SK-N-SH treated with all-trans-retinoic acid at 6 μM for 48 hours (cell line): ENCODE measurements at regions not wholly inside any gene's neighbourhood (a gene's known extent, or its start where the extent isn't known, plus 50 kb on each side); places are given as distances from the start of the nearest gene placed in this dataset.

ENCODE experiments used
- ATAC-seq: fragments of 200-7000 bp; cut with Tn5 transposase; 3 replicates; pipeline ENCODE4 v1.9.1; 2020; ENCODE audit warnings: mild to moderate bottlenecking, moderate library complexity
- ARNTL ChIP-seq: fragments of 450-650 bp; formaldehyde crosslinking; IDR thresholded peaks from 2 replicates; pipeline ENCODE4 v1.5.0; 2020; ENCODE audit warnings: low read depth, mild to moderate bottlenecking, moderate library complexity, borderline replicate concordance
- BACH2 ChIP-seq: fragments of 250-450 bp; sonication (Bioruptor Pico); IDR thresholded peaks from 2 replicates; pipeline ENCODE4 v1.9.0; 2021; ENCODE audit warnings: mild to moderate bottlenecking, borderline replicate concordance
- CSDC2 ChIP-seq: fragments of 250-450 bp; sonication (Bioruptor Pico); IDR thresholded peaks from 2 replicates; pipeline ENCODE4 v1.5.0; 2020; ENCODE audit warnings: mild to moderate bottlenecking, moderate library complexity
- CSRNP3 ChIP-seq: fragments of 250-450 bp; sonication (Bioruptor Pico); IDR thresholded peaks from 2 replicates; pipeline ENCODE4 v1.5.1; 2021; ENCODE audit warnings: mild to moderate bottlenecking, moderate library complexity
- ESRRG ChIP-seq: fragments of 250-450 bp; sonication (Bioruptor Pico); IDR thresholded peaks from 2 replicates; pipeline ENCODE4 v1.6.1; 2021; ENCODE audit warnings: mild to moderate bottlenecking
- GLIS3 ChIP-seq: fragments of 250-450 bp; sonication (Bioruptor Pico); IDR thresholded peaks from 2 replicates; pipeline ENCODE4 v1.5.0; 2020; ENCODE audit warnings: mild to moderate bottlenecking, moderate library complexity
- ISL1 ChIP-seq: fragments of 250-450 bp; sonication (Bioruptor Pico); IDR thresholded peaks from 2 replicates; pipeline ENCODE4 v2.1.2; 2022; ENCODE audit warnings: mild to moderate bottlenecking, moderate library complexity
- OSR1 ChIP-seq: fragments of 250-450 bp; sonication (Bioruptor Pico); IDR thresholded peaks from 2 replicates; pipeline ENCODE4 v1.8.0; 2022; ENCODE audit warnings: moderate library complexity, mild to moderate bottlenecking, inconsistent platforms
- PPARA ChIP-seq: fragments of 250-450 bp; sonication (Bioruptor Pico); IDR thresholded peaks from 2 replicates; pipeline ENCODE4 v1.5.0; 2020; ENCODE audit warnings: mild to moderate bottlenecking, borderline replicate concordance
- RARB ChIP-seq: fragments of 250-450 bp; sonication (Bioruptor Pico); IDR thresholded peaks from 2 replicates; pipeline ENCODE4 v1.8.0; 2021; ENCODE audit warnings: mild to moderate bottlenecking, moderate library complexity
- SNAI2 ChIP-seq: fragments of 250-450 bp; sonication (Bioruptor Pico); IDR thresholded peaks from 2 replicates; pipeline ENCODE4 v1.5.0; 2020; ENCODE audit warnings: mild to moderate bottlenecking, moderate library complexity
- TCF4 ChIP-seq: fragments of 250-450 bp; sonication (Bioruptor Pico); IDR thresholded peaks from 2 replicates; pipeline ENCODE4 v1.8.0; 2021; ENCODE audit warnings: mild to moderate bottlenecking, moderate library complexity, borderline replicate concordance
- TOX ChIP-seq: fragments of 250-450 bp; sonication (Bioruptor Pico); IDR thresholded peaks from 2 replicates; pipeline ENCODE4 v1.8.0; 2021; ENCODE audit warnings: mild to moderate bottlenecking, moderate library complexity, borderline replicate concordance
- TSHZ2 ChIP-seq: fragments of 250-450 bp; sonication (Bioruptor Pico); IDR thresholded peaks from 2 replicates; pipeline ENCODE4 v1.5.0; 2020; ENCODE audit warnings: mild to moderate bottlenecking, moderate library complexity
- ZC3H10 ChIP-seq: fragments of 250-450 bp; sonication (Bioruptor Pico); IDR thresholded peaks from 2 replicates; pipeline ENCODE4 v1.5.1; 2021; ENCODE audit warnings: mild to moderate bottlenecking, moderate library complexity
- ZFP3 ChIP-seq: fragments of 250-450 bp; sonication (Bioruptor Pico); IDR thresholded peaks from 2 replicates; pipeline ENCODE4 v1.5.0; 2020; ENCODE audit warnings: mild to moderate bottlenecking, moderate library complexity
- ZFP30 ChIP-seq: fragments of 450-650 bp; formaldehyde crosslinking; IDR thresholded peaks from 2 replicates; pipeline ENCODE4 v1.5.0; 2022; ENCODE audit warnings: mild to moderate bottlenecking, moderate library complexity
- ZNF565 ChIP-seq: fragments of 450-650 bp; formaldehyde crosslinking; conservative IDR thresholded peaks from 2 replicates; pipeline ENCODE4 v1.5.0; 2020; ENCODE audit warnings: low read depth, mild to moderate bottlenecking, moderate library complexity
- ZNF70 ChIP-seq: fragments of 450-650 bp; formaldehyde crosslinking; IDR thresholded peaks from 2 replicates; pipeline ENCODE4 v1.5.0; 2020; ENCODE audit warnings: mild to moderate bottlenecking, moderate library complexity
- ZNF8 ChIP-seq: fragments of 450-650 bp; formaldehyde crosslinking; IDR thresholded peaks from 2 replicates; pipeline ENCODE4 v1.5.0; 2020; ENCODE audit warnings: mild to moderate bottlenecking, moderate library complexity
- TF ChIP-seq, protein P1 (sequence below): fragments of 250-450 bp; sonication (Bioruptor Pico); IDR thresholded peaks from 2 replicates; pipeline ENCODE4 v1.5.1; 2020; ENCODE audit warnings: low read depth, mild to moderate bottlenecking, moderate library complexity
- TF ChIP-seq, protein P2 (sequence below): fragments of 250-450 bp; sonication (Bioruptor Pico); IDR thresholded peaks from 2 replicates; pipeline ENCODE4 v1.8.0; 2020; ENCODE audit warnings: mild to moderate bottlenecking, moderate library complexity, borderline replicate concordance
- TF ChIP-seq, protein P3 (sequence below): fragments of 250-450 bp; sonication (Bioruptor Pico); IDR thresholded peaks from 2 replicates; pipeline ENCODE4 v1.8.0; 2021; ENCODE audit warnings: low read depth, mild to moderate bottlenecking, moderate library complexity, borderline replicate concordance

GRCh38 chr14:76957224-76957891, 71.2 kb downstream of the IRF2BPL start:
- no peak for TF ChIP-seq SNAI2
- peak; percentile 53; the same call in 1 of the 2 replicates for TF ChIP-seq TCF4 (CRISPR knock-in tag)
- peak; percentile 39; the same call in 1 of the 2 replicates for TF ChIP-seq TSHZ2 (CRISPR knock-in tag)
- TF ChIP-seq ZFP30 (CRISPR knock-in tag): no peak
- no peak for TF ChIP-seq ZFP3
- TF ChIP-seq ISL1 (CRISPR knock-in tag): peak; percentile 28; the same call in 1 of the 2 replicates
- TF ChIP-seq RARB (CRISPR knock-in tag): no peak
- ATAC-seq: no peak

GRCh38 chr14:76956316-76957090, 72.0 kb downstream of the IRF2BPL start:
- no peak for TF ChIP-seq TOX (CRISPR knock-in tag)
- TF ChIP-seq GLIS3: 0 out of 2 replicates have a peak, but pooled peaks have one; percentile 68
- TF ChIP-seq ZC3H10 (CRISPR knock-in tag): peak; percentile 46; the same call in 1 of the 2 replicates
- TF ChIP-seq SNAI2: peak; percentile 84; the same call in 1 of the 2 replicates
- peak; percentile 52; the same call in 1 of the 2 replicates for TF ChIP-seq ZNF70 (CRISPR knock-in tag)
- TF ChIP-seq OSR1 (CRISPR knock-in tag): no peak
- TF ChIP-seq, protein P1, sequence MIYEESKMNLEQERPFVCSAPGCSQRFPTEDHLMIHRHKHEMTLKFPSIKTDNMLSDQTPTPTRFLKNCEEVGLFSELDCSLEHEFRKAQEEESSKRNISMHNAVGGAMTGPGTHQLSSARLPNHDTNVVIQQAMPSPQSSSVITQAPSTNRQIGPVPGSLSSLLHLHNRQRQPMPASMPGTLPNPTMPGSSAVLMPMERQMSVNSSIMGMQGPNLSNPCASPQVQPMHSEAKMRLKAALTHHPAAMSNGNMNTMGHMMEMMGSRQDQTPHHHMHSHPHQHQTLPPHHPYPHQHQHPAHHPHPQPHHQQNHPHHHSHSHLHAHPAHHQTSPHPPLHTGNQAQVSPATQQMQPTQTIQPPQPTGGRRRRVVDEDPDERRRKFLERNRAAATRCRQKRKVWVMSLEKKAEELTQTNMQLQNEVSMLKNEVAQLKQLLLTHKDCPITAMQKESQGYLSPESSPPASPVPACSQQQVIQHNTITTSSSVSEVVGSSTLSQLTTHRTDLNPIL: no peak
- no peak for TF ChIP-seq PPARA (CRISPR knock-in tag)
- no peak for TF ChIP-seq CSRNP3 (CRISPR knock-in tag)
- TF ChIP-seq ARNTL (CRISPR knock-in tag): no peak
- peak; percentile 80; the same call in 1 of the 2 replicates for TF ChIP-seq TSHZ2 (CRISPR knock-in tag)
- peak; percentile 37; the same call in 1 of the 2 replicates for TF ChIP-seq CSDC2 (CRISPR knock-in tag)
- TF ChIP-seq ISL1 (CRISPR knock-in tag): peak; percentile 56
- TF ChIP-seq BACH2 (CRISPR knock-in tag): peak; percentile 99; the same call in 1 of the 2 replicates
- no peak for TF ChIP-seq ZFP30 (CRISPR knock-in tag)
- no peak for TF ChIP-seq ZFP3
- no peak for TF ChIP-seq RARB (CRISPR knock-in tag)
- TF ChIP-seq, protein P2, sequence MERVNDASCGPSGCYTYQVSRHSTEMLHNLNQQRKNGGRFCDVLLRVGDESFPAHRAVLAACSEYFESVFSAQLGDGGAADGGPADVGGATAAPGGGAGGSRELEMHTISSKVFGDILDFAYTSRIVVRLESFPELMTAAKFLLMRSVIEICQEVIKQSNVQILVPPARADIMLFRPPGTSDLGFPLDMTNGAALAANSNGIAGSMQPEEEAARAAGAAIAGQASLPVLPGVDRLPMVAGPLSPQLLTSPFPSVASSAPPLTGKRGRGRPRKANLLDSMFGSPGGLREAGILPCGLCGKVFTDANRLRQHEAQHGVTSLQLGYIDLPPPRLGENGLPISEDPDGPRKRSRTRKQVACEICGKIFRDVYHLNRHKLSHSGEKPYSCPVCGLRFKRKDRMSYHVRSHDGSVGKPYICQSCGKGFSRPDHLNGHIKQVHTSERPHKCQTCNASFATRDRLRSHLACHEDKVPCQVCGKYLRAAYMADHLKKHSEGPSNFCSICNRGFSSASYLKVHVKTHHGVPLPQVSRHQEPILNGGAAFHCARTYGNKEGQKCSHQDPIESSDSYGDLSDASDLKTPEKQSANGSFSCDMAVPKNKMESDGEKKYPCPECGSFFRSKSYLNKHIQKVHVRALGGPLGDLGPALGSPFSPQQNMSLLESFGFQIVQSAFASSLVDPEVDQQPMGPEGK (CRISPR knock-in tag): no peak; the same call in 1 of the 2 replicates
- TF ChIP-seq ZNF565 (CRISPR knock-in tag): no peak
- peak; percentile 37; the same call in 1 of the 2 replicates for TF ChIP-seq ZNF8 (CRISPR knock-in tag)
- peak; percentile 94 for TF ChIP-seq ESRRG (CRISPR knock-in tag)
- TF ChIP-seq TCF4 (CRISPR knock-in tag): no peak
- TF ChIP-seq, protein P3, sequence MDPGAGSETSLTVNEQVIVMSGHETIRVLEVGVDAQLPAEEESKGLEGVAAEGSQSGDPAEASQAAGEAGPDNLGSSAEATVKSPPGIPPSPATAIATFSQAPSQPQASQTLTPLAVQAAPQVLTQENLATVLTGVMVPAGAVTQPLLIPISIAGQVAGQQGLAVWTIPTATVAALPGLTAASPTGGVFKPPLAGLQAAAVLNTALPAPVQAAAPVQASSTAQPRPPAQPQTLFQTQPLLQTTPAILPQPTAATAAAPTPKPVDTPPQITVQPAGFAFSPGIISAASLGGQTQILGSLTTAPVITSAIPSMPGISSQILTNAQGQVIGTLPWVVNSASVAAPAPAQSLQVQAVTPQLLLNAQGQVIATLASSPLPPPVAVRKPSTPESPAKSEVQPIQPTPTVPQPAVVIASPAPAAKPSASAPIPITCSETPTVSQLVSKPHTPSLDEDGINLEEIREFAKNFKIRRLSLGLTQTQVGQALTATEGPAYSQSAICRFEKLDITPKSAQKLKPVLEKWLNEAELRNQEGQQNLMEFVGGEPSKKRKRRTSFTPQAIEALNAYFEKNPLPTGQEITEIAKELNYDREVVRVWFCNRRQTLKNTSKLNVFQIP (CRISPR knock-in tag): no peak
- ATAC-seq: peak; percentile 75
